Trophoblast cell (in vitro differentiated cells and primary cell): ENCODE measurements at regions not wholly inside any gene's neighbourhood (a gene's known extent, or its start where the extent isn't known, plus 50 kb on each side); places are given as distances from the start of the nearest gene placed in this dataset.

Experiments used
- DNase-seq, 2 donors: peaks; one replicate each; pipeline ENCODE4 v3.0.0-alpha.2; 2016
- H2AFZ ChIP-seq: 2 replicates; pipeline ENCODE4 v1.6.1; 2013; ENCODE audit warnings: low read length, moderate library complexity, mild to moderate bottlenecking; ENCODE audit not compliant: insufficient read depth, poor library complexity
- H2AK5ac ChIP-seq: 2 replicates; pipeline ENCODE4 v1.6.1; 2013; ENCODE audit warnings: mild to moderate bottlenecking, low read length
- H2BK120ac ChIP-seq: 2 replicates; pipeline ENCODE4 v1.6.1; 2013; ENCODE audit warnings: low read length, mild to moderate bottlenecking, moderate library complexity; ENCODE audit not compliant: insufficient read depth, poor library complexity
- H2BK12ac ChIP-seq: 2 replicates; pipeline ENCODE4 v1.6.1; 2013; ENCODE audit warnings: mild to moderate bottlenecking, low read length, moderate library complexity
- H2BK5ac ChIP-seq: 2 replicates; pipeline ENCODE4 v1.6.1; 2013; ENCODE audit warnings: low read length, low read depth, moderate library complexity, mild to moderate bottlenecking; ENCODE audit not compliant: poor library complexity
- H3K14ac ChIP-seq: 2 replicates; pipeline ENCODE4 v1.6.1; 2013; ENCODE audit warnings: mild to moderate bottlenecking, low read length
- H3K18ac ChIP-seq: 2 replicates; pipeline ENCODE4 v1.6.1; 2013; ENCODE audit warnings: mild to moderate bottlenecking, low read length
- H3K23ac ChIP-seq: 2 replicates; pipeline ENCODE4 v1.6.1; 2013; ENCODE audit warnings: low read length
- H3K27ac ChIP-seq: 2 replicates; pipeline ENCODE4 v1.5.1; 2013; ENCODE audit warnings: low read depth, mild to moderate bottlenecking, inconsistent platforms, low read length, moderate library complexity
- H3K27me3 ChIP-seq: 2 replicates; pipeline ENCODE4 v1.6.1; 2013; ENCODE audit warnings: inconsistent platforms, mild to moderate bottlenecking, low read length, moderate library complexity; ENCODE audit not compliant: insufficient read depth
- H3K36me3 ChIP-seq, 2 experiments: 1 replicate in 1 of 2; 2 replicates in 1 of 2; pipeline ENCODE4 v1.6.1; 2013; ENCODE audit warnings: low read length in 2 of 2, mild to moderate bottlenecking in 2 of 2, moderate library complexity in 1 of 2; ENCODE audit not compliant: insufficient read depth in 2 of 2, control insufficient read depth in 1 of 2
- H3K4ac ChIP-seq: 2 replicates; pipeline ENCODE4 v1.6.1; 2013; ENCODE audit warnings: low read depth, mild to moderate bottlenecking, low read length, moderate library complexity
- H3K4me1 ChIP-seq, 2 experiments: 1 replicate in 1 of 2; 2 replicates in 1 of 2; pipeline ENCODE4 v1.6.1; 2013; ENCODE audit warnings: low read length in 2 of 2, mild to moderate bottlenecking in 2 of 2, moderate library complexity in 1 of 2; ENCODE audit not compliant: insufficient read depth in 2 of 2, control insufficient read depth in 1 of 2
- H3K4me2 ChIP-seq: 2 replicates; pipeline ENCODE4 v1.6.1; 2013; ENCODE audit warnings: inconsistent platforms, mild to moderate bottlenecking, low read length, moderate library complexity
- H3K4me3 ChIP-seq: 2 replicates; pipeline ENCODE4 v1.5.1; 2013; ENCODE audit warnings: mild to moderate bottlenecking, low read depth, low read length, inconsistent platforms
- H3K79me1 ChIP-seq: one replicate; pipeline ENCODE4 v1.6.1; 2013; ENCODE audit warnings: low read length
- H3K79me2 ChIP-seq: 2 replicates; pipeline ENCODE4 v1.6.1; 2013; ENCODE audit warnings: low read length, mild to moderate bottlenecking; ENCODE audit not compliant: control insufficient read depth, insufficient read depth, poor library complexity
- H3K9ac ChIP-seq: 2 replicates; pipeline ENCODE4 v1.6.1; 2013; ENCODE audit warnings: mild to moderate bottlenecking, low read length
- H3K9me3 ChIP-seq: 2 replicates; pipeline ENCODE4 v1.6.1; 2013; ENCODE audit warnings: low read depth, mild to moderate bottlenecking, control low read depth, inconsistent platforms, low read length; ENCODE audit not compliant: insufficient read depth
- H4K12ac ChIP-seq: 2 replicates; pipeline ENCODE4 v1.6.1; 2013; ENCODE audit warnings: low read depth, mild to moderate bottlenecking, low read length, moderate library complexity
- H4K8ac ChIP-seq: 2 replicates; pipeline ENCODE4 v1.6.1; 2013; ENCODE audit warnings: low read depth, mild to moderate bottlenecking, low read length, moderate library complexity
- H4K91ac ChIP-seq: one replicate; pipeline ENCODE4 v1.6.1; 2013; ENCODE audit warnings: low read depth, mild to moderate bottlenecking, low read length, moderate library complexity
- WGBS: extraction: QIAGEN DNeasy Blood & Tissue Kit; methylation state at CpG from one replicate; pipeline ENCODE4 v1.1.7; 2013; ENCODE audit warnings: missing lambda C conversion rate; ENCODE audit not compliant: insufficient read length, insufficient coverage; ENCODE audit errors: extremely low coverage; 5-methylcytosine and 5-hydroxymethylcytosine counted together

- Histone ChIP-seq H3K4me1 (no peaks in the 10 kb centered on the region), H3K4me3 (no peak overlapping the region), H3K36me3 (no peaks in the 10 kb centered on the region), H2AK5ac (no peak overlapping the region), H4K91ac (no peak overlapping the region), H3K27ac (no peak overlapping the region), H3K9me3 (peaks cover under 1% of the 10 kb centered on the region), H3K14ac (no peak overlapping the region), H3K27me3 (no peaks in the 10 kb centered on the region), H2AFZ (no peak overlapping the region), H3K18ac (no peak overlapping the region), H3K4me2 (no peak overlapping the region), H3K4ac (no peak overlapping the region), H3K79me2 (no peaks in the 10 kb centered on the region), H2BK5ac (no peak overlapping the region), H3K23ac (no peak overlapping the region), H4K12ac (no peak overlapping the region), H2BK12ac (no peak overlapping the region), H2BK120ac (no peak overlapping the region), H3K9ac (no peak overlapping the region), H3K79me1 (no peaks in the 10 kb centered on the region), H4K8ac (no peak overlapping the region)
- no peak for DNase-seq
- no CpG with 5 or more reads among the region's 3 CpGs for WGBS
Observed at GRCh38 chr4:162920649-162921048, 246.0 kb downstream of the NAF1 start.

GRCh38 chr4:162912482-162912881, 254.2 kb downstream of the NAF1 start:
- Histone ChIP-seq H3K23ac (no peak overlapping the region), H3K79me1 (no peaks in the 10 kb centered on the region), H4K8ac (no peak overlapping the region), H3K36me3 (no peaks in the 10 kb centered on the region), H2BK5ac (no peak overlapping the region), H3K27me3 (no peaks in the 10 kb centered on the region), H3K4me1 (no peaks in the 10 kb centered on the region), H3K4me3 (no peak overlapping the region), H3K4me2 (no peak overlapping the region), H2BK12ac (no peak overlapping the region), H3K27ac (no peak overlapping the region), H3K18ac (no peak overlapping the region), H3K4ac (no peak overlapping the region), H3K9ac (no peak overlapping the region), H2AFZ (no peak overlapping the region), H4K12ac (no peak overlapping the region), H2BK120ac (no peak overlapping the region), H3K14ac (no peak overlapping the region), H4K91ac (no peak overlapping the region), H3K9me3 (peaks cover 3% of the 10 kb centered on the region), H3K79me2 (no peaks in the 10 kb centered on the region), H2AK5ac (no peak overlapping the region)
- DNase-seq = no peak
- no CpG with 5 or more reads among the region's 2 CpGs for WGBS

- no CpG with 5 or more reads among the region's 3 CpGs for WGBS
- no peak overlapping the region for H2BK5ac ChIP-seq
- no peak overlapping the region for H3K23ac ChIP-seq
- no peaks in the 10 kb centered on the region for H3K27me3 ChIP-seq
- H3K27ac ChIP-seq = no peak overlapping the region
- no peaks in the 10 kb centered on the region for H3K4me1 ChIP-seq
- H2AFZ ChIP-seq = no peak overlapping the region
- H3K9me3 ChIP-seq = peaks cover 5% of the 10 kb centered on the region
- H4K91ac ChIP-seq = no peak overlapping the region
- H3K4ac ChIP-seq = no peak overlapping the region
- H4K12ac ChIP-seq = no peak overlapping the region
- H2BK12ac ChIP-seq = no peak overlapping the region
- H3K14ac ChIP-seq = no peak overlapping the region
- no peak overlapping the region for H3K4me2 ChIP-seq
- no peak overlapping the region for H2AK5ac ChIP-seq
- H3K9ac ChIP-seq = no peak overlapping the region
- no peaks in the 10 kb centered on the region for H3K79me2 ChIP-seq
- no peak for DNase-seq
- H3K79me1 ChIP-seq = no peaks in the 10 kb centered on the region
- H3K36me3 ChIP-seq = no peaks in the 10 kb centered on the region
- H3K4me3 ChIP-seq = no peak overlapping the region
- no peak overlapping the region for H2BK120ac ChIP-seq
- H3K18ac ChIP-seq = no peak overlapping the region
- H4K8ac ChIP-seq = no peak overlapping the region
Observed at GRCh38 chr4:162911349-162911748, 255.3 kb downstream of the NAF1 start.

DNA sequence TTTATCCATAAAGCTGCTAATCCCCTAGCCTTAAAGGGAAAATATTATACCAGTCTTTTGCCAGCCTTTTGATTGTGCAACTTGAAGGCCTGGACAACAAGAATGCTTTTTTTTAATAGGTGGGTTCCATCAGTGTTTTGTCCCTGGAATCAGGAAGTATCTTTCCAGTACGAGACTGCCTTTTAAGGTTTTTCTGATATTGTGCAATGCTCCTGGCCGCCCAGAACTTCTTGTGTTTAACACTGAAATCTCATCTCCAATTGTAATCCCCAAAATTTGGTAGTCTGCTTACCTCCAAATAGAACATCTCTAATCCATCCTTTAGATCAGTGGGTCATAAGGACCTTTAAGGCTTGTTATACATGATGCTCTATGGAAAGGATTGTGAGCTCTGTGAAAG, 256.7 kb downstream of the NAF1 start:
- WGBS = no CpG with 5 or more reads among the region's 2 CpGs
- no peak overlapping the region for H3K23ac ChIP-seq
- H3K79me2 ChIP-seq = no peaks in the 10 kb centered on the region
- no peak overlapping the region for H3K4me3 ChIP-seq
- no peak overlapping the region for H2AK5ac ChIP-seq
- H2BK5ac ChIP-seq = no peak overlapping the region
- H3K14ac ChIP-seq = no peak overlapping the region
- no peaks in the 10 kb centered on the region for H3K27me3 ChIP-seq
- H3K4me2 ChIP-seq = no peak overlapping the region
- no peak overlapping the region for H4K12ac ChIP-seq
- no peak overlapping the region for H4K8ac ChIP-seq
- peaks cover 5% of the 10 kb centered on the region for H3K9me3 ChIP-seq
- no peak overlapping the region for H2AFZ ChIP-seq
- DNase-seq = no peak
- no peak overlapping the region for H3K9ac ChIP-seq
- no peaks in the 10 kb centered on the region for H3K4me1 ChIP-seq
- H3K18ac ChIP-seq = no peak overlapping the region
- no peak overlapping the region for H2BK12ac ChIP-seq
- H2BK120ac ChIP-seq = no peak overlapping the region
- H3K27ac ChIP-seq = no peak overlapping the region
- no peak overlapping the region for H3K4ac ChIP-seq
- H3K36me3 ChIP-seq = no peaks in the 10 kb centered on the region
- H4K91ac ChIP-seq = no peak overlapping the region
- no peaks in the 10 kb centered on the region for H3K79me1 ChIP-seq
